GM19351 (cell line): ENCODE measurements at regions not wholly inside any gene's neighbourhood (a gene's known extent, or its start where the extent isn't known, plus 50 kb on each side); places are given as distances from the start of the nearest gene placed in this dataset.

Experiments used
- ATAC-seq: cut with Tn5 transposase; IDR thresholded peaks from one replicate; pipeline ENCODE4 v1.9.1; 2021; ENCODE audit warnings: mild to moderate bottlenecking, moderate library complexity; ENCODE audit not compliant: unreplicated experiment

- ATAC-seq, result no peak
These were observed 409.0 kb downstream of the SLC4A3 start for GRCh38 chr2:220036431-220036830.

- no peak for ATAC-seq
These were observed 412.9 kb downstream of the SLC4A3 start for GRCh38 chr2:220040346-220040745.

GRCh38 chr2:220041447-220041846 is 414.0 kb downstream of the SLC4A3 start:
- no peak for ATAC-seq

- no peak for ATAC-seq
These were observed 415.9 kb downstream of the SLC4A3 start for GRCh38 chr2:220043155-220043989.

- ATAC-seq, result no peak
These were observed 416.5 kb downstream of the SLC4A3 start for GRCh38 chr2:220043990-220044335.

GRCh38 chr2:220044383-220044782 is 417.0 kb downstream of the SLC4A3 start:
- no peak for ATAC-seq

- ATAC-seq, result no peak
These were observed 419.1 kb downstream of the SLC4A3 start for GRCh38 chr2:220046507-220046906.

- no peak for ATAC-seq
These were observed 424.3 kb downstream of the SLC4A3 start for GRCh38 chr2:220051716-220052115.

GRCh38 chr2:220053919-220054318 is 426.5 kb downstream of the SLC4A3 start:
- no peak for ATAC-seq

GRCh38 chr2:220057391-220057790 is 430.0 kb downstream of the SLC4A3 start:
- ATAC-seq, result no peak

GRCh38 chr2:220057916-220058315 is 430.5 kb downstream of the SLC4A3 start:
- ATAC-seq, result no peak

- no peak for ATAC-seq
These were observed 436.9 kb downstream of the SLC4A3 start for GRCh38 chr2:220064111-220065030.

GRCh38 chr2:220065581-220065980 is 438.2 kb downstream of the SLC4A3 start:
- no peak for ATAC-seq

GRCh38 chr2:220068846-220069245 is 441.4 kb downstream of the SLC4A3 start:
- ATAC-seq, result no peak

- ATAC-seq, result no peak
These were observed 442.9 kb downstream of the SLC4A3 start for GRCh38 chr2:220070349-220070748.

GRCh38 chr2:220071696-220072095 is 444.3 kb downstream of the SLC4A3 start:
- no peak for ATAC-seq

GRCh38 chr2:220072669-220073220 is 445.3 kb downstream of the SLC4A3 start:
- no peak for ATAC-seq

GRCh38 chr2:220075835-220076234 is 448.4 kb downstream of the SLC4A3 start:
- ATAC-seq, result no peak

- no peak for ATAC-seq
These were observed 449.3 kb downstream of the SLC4A3 start for GRCh38 chr2:220076734-220077133.

- no peak for ATAC-seq
These were observed 450.1 kb downstream of the SLC4A3 start for GRCh38 chr2:220077488-220077887.

- no peak for ATAC-seq
These were observed 451.0 kb downstream of the SLC4A3 start for GRCh38 chr2:220078439-220078838.

GRCh38 chr2:220079595-220079994 is 452.2 kb downstream of the SLC4A3 start:
- ATAC-seq, result no peak
